Mucosa of descending colon (tissue), 3 donors: ENCODE measurements at regions not wholly inside any gene's neighbourhood (a gene's known extent, or its start where the extent isn't known, plus 50 kb on each side); places are given as distances from the start of the nearest gene placed in this dataset.
"Not testable (repeated sequence)": the region's sequence is repeated elsewhere in the genome, so short reads cannot be mapped to it uniquely, and the experiment has no call there.

ENCODE experiments used
- ATAC-seq: fragments of 200-7000 bp; cut with Tn5 transposase; one replicate; pipeline ENCODE4 v1.9.1; 2020; ENCODE audit warnings: mild to moderate bottlenecking, moderate library complexity
- DNase-seq, 3 donors: peaks; one replicate each; pipeline ENCODE4 v3.0.0-alpha.2; 2020
- H3K36me3 ChIP-seq: fragments of 200-600 bp; one replicate; pipeline ENCODE4 v1.8.0; 2021; ENCODE audit warnings: low read depth, mild to moderate bottlenecking
- H3K4me1 ChIP-seq: fragments of 200-600 bp; one replicate; pipeline ENCODE4 v1.8.0; 2021; ENCODE audit warnings: low read depth, mild to moderate bottlenecking
- H3K4me3 ChIP-seq: fragments of 200-600 bp; one replicate; pipeline ENCODE4 v1.8.0; 2021; ENCODE audit warnings: mild to moderate bottlenecking
- H3K9me3 ChIP-seq: fragments of 200-600 bp; one replicate; pipeline ENCODE4 v1.8.0; 2021; ENCODE audit warnings: mild to moderate bottlenecking
- intact Hi-C, 2 donors: fragments of 100-400 bp; cut with DNase I in 1 of 2; cut with micrococcal nuclease in 1 of 2; formaldehyde crosslinking; loops; one replicate each; pipeline versions ENCODE4 v1.11.0 to v1.11.1; 2022; cut with DNase I, micrococcal nuclease
- TF ChIP-seq, protein P1 (sequence below): fragments of 200-600 bp; IDR thresholded peaks from one replicate; pipeline ENCODE4 v1.8.0; 2022; ENCODE audit warnings: antibody characterized with exemption, mild to moderate bottlenecking
- donor health status: DM: no; HTN: no; CAD: no; lungs with moderate emphysema.
- donor health status: DM: no; HTN: no; CAD: no.
- donor health status: DM: no; HTN: yes; CAD: no.

DNA sequence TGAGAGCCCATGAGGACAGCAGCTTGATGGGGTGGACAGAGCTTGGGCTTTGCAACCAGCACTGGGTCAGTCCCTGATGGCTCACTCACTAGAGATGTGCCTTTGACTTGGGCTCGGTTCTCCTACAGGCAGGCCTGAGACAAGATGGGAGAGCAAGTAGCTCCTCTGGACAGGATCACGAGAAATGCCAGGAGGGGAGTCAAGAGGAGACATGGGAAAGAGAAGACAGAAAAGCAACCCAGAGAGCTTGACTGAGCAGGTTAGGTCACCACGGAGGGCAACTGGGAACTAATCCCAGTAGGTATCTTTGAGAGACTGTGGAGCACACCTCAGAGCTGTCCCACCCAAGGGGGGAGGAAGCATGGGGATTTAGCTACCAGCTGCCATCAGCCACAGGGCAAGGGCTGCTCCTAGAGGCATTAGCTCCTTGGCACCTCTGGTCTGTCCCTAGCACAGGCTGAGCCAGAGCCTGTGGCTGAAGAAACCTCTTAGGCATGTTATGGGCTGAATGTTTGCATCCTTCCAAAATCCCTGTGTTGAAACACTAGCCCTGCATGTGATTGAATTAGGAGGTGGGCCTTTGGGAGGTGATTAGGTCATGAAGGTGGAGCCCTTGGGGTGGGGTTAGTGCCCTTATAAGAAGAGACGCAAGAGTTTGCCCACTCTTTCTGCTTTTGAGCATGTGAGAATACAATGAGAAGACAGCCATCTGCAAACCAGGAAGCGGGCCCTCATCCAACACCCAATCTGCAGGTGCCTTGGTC, 145.6 kb downstream of the SMIM20 start:
- no peaks in the 10 kb centered on the region for H3K9me3 ChIP-seq
- no peak for ATAC-seq
- no peak overlapping the region for H3K4me3 ChIP-seq
- no peak for DNase-seq
- intact Hi-C loops: no loop called here
- no peaks in the 10 kb centered on the region for H3K36me3 ChIP-seq
- H3K4me1 ChIP-seq: no peaks in the 10 kb centered on the region
- TF ChIP-seq, protein P1, sequence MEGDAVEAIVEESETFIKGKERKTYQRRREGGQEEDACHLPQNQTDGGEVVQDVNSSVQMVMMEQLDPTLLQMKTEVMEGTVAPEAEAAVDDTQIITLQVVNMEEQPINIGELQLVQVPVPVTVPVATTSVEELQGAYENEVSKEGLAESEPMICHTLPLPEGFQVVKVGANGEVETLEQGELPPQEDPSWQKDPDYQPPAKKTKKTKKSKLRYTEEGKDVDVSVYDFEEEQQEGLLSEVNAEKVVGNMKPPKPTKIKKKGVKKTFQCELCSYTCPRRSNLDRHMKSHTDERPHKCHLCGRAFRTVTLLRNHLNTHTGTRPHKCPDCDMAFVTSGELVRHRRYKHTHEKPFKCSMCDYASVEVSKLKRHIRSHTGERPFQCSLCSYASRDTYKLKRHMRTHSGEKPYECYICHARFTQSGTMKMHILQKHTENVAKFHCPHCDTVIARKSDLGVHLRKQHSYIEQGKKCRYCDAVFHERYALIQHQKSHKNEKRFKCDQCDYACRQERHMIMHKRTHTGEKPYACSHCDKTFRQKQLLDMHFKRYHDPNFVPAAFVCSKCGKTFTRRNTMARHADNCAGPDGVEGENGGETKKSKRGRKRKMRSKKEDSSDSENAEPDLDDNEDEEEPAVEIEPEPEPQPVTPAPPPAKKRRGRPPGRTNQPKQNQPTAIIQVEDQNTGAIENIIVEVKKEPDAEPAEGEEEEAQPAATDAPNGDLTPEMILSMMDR: no peak

DNA sequence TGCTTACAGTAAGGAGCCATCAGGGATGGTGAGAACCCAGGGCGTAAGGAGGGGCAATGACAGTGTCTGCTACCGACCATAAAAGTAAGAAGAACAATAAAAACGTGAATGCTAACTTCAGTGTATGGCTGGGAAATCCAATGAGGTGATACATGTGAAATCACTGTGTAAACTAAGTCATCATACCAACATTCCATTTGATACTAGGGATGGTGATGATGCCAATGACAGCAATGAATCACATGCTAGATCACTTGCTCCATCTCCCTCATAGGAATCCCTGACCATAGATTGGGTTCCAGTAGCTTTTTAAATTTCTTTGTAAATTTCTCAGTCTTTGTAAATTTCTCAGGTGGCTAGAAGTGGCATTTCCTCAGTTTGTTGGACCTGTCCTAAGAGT, 146.3 kb downstream of the SMIM20 start:
- DNase-seq: no peak
- Histone ChIP-seq H3K4me3 (no peak overlapping the region), H3K4me1 (no peaks in the 10 kb centered on the region), H3K36me3 (no peaks in the 10 kb centered on the region), H3K9me3 (no peaks in the 10 kb centered on the region)
- no peak for ATAC-seq
- TF ChIP-seq, protein P1: no peak
- intact Hi-C loops: no loop called here

DNA sequence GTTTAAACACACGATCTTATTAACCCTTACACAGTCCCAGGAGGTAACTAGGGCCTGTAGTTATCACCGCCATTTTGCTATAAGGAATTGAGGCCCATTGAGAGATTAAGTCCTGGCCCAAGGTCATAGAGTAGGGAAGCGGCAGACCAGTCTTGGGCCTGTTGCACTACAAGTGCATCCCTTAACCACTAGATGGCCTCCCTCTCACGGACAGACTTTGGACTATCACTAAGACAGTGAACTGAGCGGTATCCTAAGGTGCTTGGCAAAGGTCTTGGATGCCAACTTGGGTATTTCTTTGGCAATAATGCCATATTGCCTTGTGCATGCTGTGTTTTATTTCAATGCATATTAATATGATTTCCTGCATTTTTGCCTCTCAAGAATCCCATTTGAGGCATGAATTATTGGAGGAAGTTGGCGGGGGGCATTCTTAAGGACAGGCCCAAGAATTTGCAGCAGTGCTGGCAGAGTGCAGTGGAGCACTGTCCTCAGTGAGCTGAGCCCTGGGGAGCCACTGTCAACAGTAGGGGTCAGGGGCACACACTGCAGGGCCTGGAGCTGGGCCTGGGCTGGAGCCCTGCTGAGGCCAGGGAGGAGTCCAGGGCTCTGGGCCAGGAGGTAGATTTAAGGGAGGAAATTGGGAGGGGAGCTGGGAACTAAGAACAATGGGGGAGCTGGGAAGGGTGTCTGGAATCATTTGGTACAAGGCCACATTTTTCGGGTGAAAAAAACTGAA, 147.4 kb downstream of the SMIM20 start:
- no peaks in the 10 kb centered on the region for H3K36me3 ChIP-seq
- TF ChIP-seq, protein P1: no peak
- H3K9me3 ChIP-seq: no peaks in the 10 kb centered on the region
- DNase-seq: peak in 1 of 3 donors; percentile 45
- no peaks in the 10 kb centered on the region for H3K4me1 ChIP-seq
- intact Hi-C loops: no loop called here
- H3K4me3 ChIP-seq: no peak overlapping the region
- ATAC-seq: peak; percentile 89

DNA sequence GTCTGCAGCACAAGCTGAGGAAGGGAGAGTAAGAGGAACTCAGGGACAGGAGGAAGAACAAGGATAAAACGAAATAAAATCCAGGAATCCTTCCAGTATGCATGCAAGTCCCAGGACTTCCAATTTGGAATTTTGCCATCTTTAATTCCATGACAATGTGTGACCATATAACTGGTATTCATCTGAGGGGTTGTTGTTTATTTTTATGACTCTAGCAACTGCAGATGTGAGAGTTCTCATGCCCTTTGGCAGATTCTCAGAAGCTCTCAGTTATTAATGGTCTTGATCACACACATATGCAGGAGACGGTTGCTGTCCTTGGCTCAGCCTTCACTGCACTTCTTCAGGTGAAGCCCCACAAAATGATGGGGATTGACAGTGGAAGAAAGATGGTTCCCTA, 148.2 kb downstream of the SMIM20 start:
- Histone ChIP-seq H3K9me3 (no peaks in the 10 kb centered on the region), H3K4me3 (no peak overlapping the region), H3K36me3 (no peaks in the 10 kb centered on the region), H3K4me1 (no peaks in the 10 kb centered on the region)
- DNase-seq (no peak), ATAC-seq (no peak)
- intact Hi-C loops: no loop called here
- TF ChIP-seq, protein P1: no peak

DNA sequence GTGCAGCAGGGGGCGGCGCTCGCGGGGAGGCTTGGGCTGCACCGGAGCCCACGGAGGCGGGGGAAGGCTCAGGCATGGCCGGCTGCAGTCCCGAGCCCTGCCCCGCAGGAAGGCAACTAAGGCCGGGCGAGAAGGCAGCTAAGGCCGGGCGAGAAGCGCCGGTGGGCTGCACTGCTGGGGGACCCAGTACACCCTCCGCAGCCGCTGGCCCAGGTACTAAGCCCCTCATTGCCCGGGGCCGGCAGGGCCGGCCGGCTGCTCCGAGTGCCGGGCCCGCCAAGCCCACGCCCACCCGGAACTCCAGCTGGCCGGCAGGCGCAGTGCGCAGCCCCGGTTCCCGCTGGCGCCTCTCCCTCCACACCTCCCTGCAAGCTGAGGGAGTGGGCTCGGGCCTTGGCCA, 150.0 kb downstream of the SMIM20 start:
- H3K4me1 ChIP-seq, intact Hi-C loops, H3K4me3 ChIP-seq, H3K36me3 ChIP-seq, ATAC-seq, H3K9me3 ChIP-seq, DNase-seq: not testable (repeated sequence)

DNA sequence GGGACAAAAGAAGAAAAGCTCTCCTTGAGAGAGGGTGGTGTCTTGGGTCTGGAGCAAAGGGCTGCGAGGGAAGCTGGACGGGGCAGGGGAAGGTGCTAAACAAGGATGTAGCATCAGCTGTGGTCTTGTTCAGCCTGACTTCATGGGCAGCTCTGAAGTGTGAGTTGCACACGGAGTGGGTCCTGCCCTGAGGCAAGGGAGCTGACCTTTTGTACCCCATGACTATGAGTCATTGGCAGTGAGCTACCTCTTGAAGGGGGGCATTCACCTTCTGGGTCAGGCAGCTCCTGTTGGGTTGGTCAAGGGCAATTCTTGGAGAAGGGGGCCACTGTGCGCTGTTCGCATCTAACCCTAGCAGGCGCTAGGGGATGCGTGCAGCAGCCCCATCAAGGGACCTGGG, 151.8 kb downstream of the SMIM20 start:
- DNase-seq (no peak), ATAC-seq (no peak)
- Histone ChIP-seq H3K4me3 (no peak overlapping the region), H3K9me3 (no peaks in the 10 kb centered on the region), H3K36me3 (no peaks in the 10 kb centered on the region), H3K4me1 (no peaks in the 10 kb centered on the region)
- TF ChIP-seq, protein P1: no peak
- intact Hi-C loops: no loop called here
